Hematopoietic multipotent progenitor cell treated with erythropoietin and hydrocortisone succinate and interleukin-3 and kit ligand, for 8 days (in vitro differentiated cells): ENCODE measurements at regions not wholly inside any gene's neighbourhood (a gene's known extent, or its start where the extent isn't known, plus 50 kb on each side); places are given as distances from the start of the nearest gene placed in this dataset.

Experiments used
- DNase-seq: peaks from one replicate; pipeline ENCODE4 v3.0.0-alpha.2; 2015

- no peak for DNase-seq
These were observed 812.3 kb upstream of the ROBO1 start for GRCh38 chr3:80580146-80580545.

- DNase-seq: no peak
These were observed 796.6 kb upstream of the ROBO1 start for GRCh38 chr3:80564391-80564790.

GRCh38 chr3:80559701-80560100 is 791.9 kb upstream of the ROBO1 start:
- DNase-seq: no peak

- DNase-seq: no peak
These were observed 789.0 kb upstream of the ROBO1 start for GRCh38 chr3:80556763-80557162.

- no peak for DNase-seq
These were observed 786.5 kb upstream of the ROBO1 start for GRCh38 chr3:80554304-80554703.

- DNase-seq: no peak
These were observed 785.4 kb upstream of the ROBO1 start for GRCh38 chr3:80553211-80553610.

- DNase-seq: no peak
These were observed 782.4 kb upstream of the ROBO1 start for GRCh38 chr3:80550174-80550573.

- DNase-seq: no peak
These were observed 781.4 kb upstream of the ROBO1 start for GRCh38 chr3:80549173-80549572.

GRCh38 chr3:80543154-80543553 is 775.4 kb upstream of the ROBO1 start:
- DNase-seq: no peak

- no peak for DNase-seq
These were observed 774.7 kb upstream of the ROBO1 start for GRCh38 chr3:80542456-80542855.

GRCh38 chr3:80537680-80538079 is 769.9 kb upstream of the ROBO1 start:
- DNase-seq: no peak

GRCh38 chr3:80535286-80535685 is 767.5 kb upstream of the ROBO1 start:
- DNase-seq: no peak

GRCh38 chr3:80533553-80533952 is 765.8 kb upstream of the ROBO1 start:
- no peak for DNase-seq

- no peak for DNase-seq
These were observed 758.4 kb upstream of the ROBO1 start for GRCh38 chr3:80526153-80526552.

GRCh38 chr3:80521081-80521480 is 753.3 kb upstream of the ROBO1 start:
- DNase-seq: no peak

GRCh38 chr3:80519436-80519835 is 751.6 kb upstream of the ROBO1 start:
- DNase-seq: no peak

GRCh38 chr3:80496452-80496851 is 728.7 kb upstream of the ROBO1 start:
- no peak for DNase-seq

- DNase-seq: no peak
These were observed 724.4 kb upstream of the ROBO1 start for GRCh38 chr3:80492162-80492561.

GRCh38 chr3:80472961-80473360 is 705.2 kb upstream of the ROBO1 start:
- DNase-seq: no peak

- DNase-seq: no peak
These were observed 704.7 kb upstream of the ROBO1 start for GRCh38 chr3:80472459-80472858.

GRCh38 chr3:80470433-80470832 is 702.6 kb upstream of the ROBO1 start:
- DNase-seq: no peak

GRCh38 chr3:80465746-80466145 is 697.9 kb upstream of the ROBO1 start:
- no peak for DNase-seq

GRCh38 chr3:80451393-80451792 is 683.6 kb upstream of the ROBO1 start:
- no peak for DNase-seq

- DNase-seq: no peak
These were observed 677.8 kb upstream of the ROBO1 start for GRCh38 chr3:80445641-80446040.

- DNase-seq: no peak
These were observed 677.3 kb upstream of the ROBO1 start for GRCh38 chr3:80445053-80445452.

- no peak for DNase-seq
These were observed 671.7 kb upstream of the ROBO1 start for GRCh38 chr3:80439490-80439889.
